Smooth muscle cell (in vitro differentiated cells): ENCODE measurements at regions not wholly inside any gene's neighbourhood (a gene's known extent, or its start where the extent isn't known, plus 50 kb on each side); places are given as distances from the start of the nearest gene placed in this dataset.

ENCODE experiments used
- DNase-seq: peaks from one replicate; lab custom pipeline; 2025; ENCODE audit not compliant: unreplicated experiment; lab: John Stamatoyannopoulos, UW
- H2AFZ ChIP-seq: fragments of 200-600 bp; sonication (generic); 2 replicates; pipeline ENCODE4 v1.6.0; 2016; ENCODE audit warnings: antibody characterized with exemption, low read depth, mild to moderate bottlenecking
- H3F3A ChIP-seq: fragments of 200-600 bp; sonication (generic); 2 replicates; pipeline ENCODE4 v1.6.0; 2017; ENCODE audit warnings: antibody characterized with exemption, low read depth
- H3K27ac ChIP-seq: fragments of 200-600 bp; sonication (generic); 2 replicates; pipeline ENCODE4 v1.5.1; 2016; ENCODE audit warnings: low read depth, mild to moderate bottlenecking
- H3K27me3 ChIP-seq: fragments of 200-600 bp; sonication (generic); 2 replicates; pipeline ENCODE4 v1.6.1; 2016; ENCODE audit warnings: low read depth, mild to moderate bottlenecking
- H3K36me3 ChIP-seq: fragments of 200-600 bp; sonication (generic); 2 replicates; pipeline ENCODE4 v1.5.1; 2016; ENCODE audit warnings: low read depth
- H3K4me1 ChIP-seq: fragments of 200-600 bp; sonication (generic); 2 replicates; pipeline ENCODE4 v1.5.1; 2016; ENCODE audit warnings: low read depth
- H3K4me2 ChIP-seq: fragments of 200-600 bp; sonication (generic); 2 replicates; pipeline ENCODE4 v1.6.0; 2016; ENCODE audit warnings: mild to moderate bottlenecking
- H3K4me3 ChIP-seq: fragments of 200-600 bp; sonication (generic); 2 replicates; pipeline ENCODE4 v1.5.1; 2016; ENCODE audit warnings: mild to moderate bottlenecking
- H3K79me2 ChIP-seq: fragments of 200-600 bp; sonication (generic); 2 replicates; pipeline ENCODE4 v1.6.0; 2016; ENCODE audit warnings: low read depth, mild to moderate bottlenecking
- H3K9ac ChIP-seq: fragments of 200-600 bp; sonication (generic); 2 replicates; pipeline ENCODE4 v1.6.0; 2016; ENCODE audit warnings: low read depth
- H3K9me3 ChIP-seq: fragments of 200-600 bp; sonication (generic); replicated peaks from 2 replicates; pipeline ENCODE4 v1.5.1; 2016; ENCODE audit warnings: low read depth
- H4K20me1 ChIP-seq: fragments of 200-600 bp; sonication (generic); 2 replicates; pipeline ENCODE4 v1.6.0; 2016; ENCODE audit warnings: low read depth
- CTCF ChIP-seq: fragments of 200-600 bp; sonication (generic); IDR thresholded peaks from 2 replicates; pipeline ENCODE4 v1.5.1; 2017; ENCODE audit warnings: borderline replicate concordance, mild to moderate bottlenecking, antibody characterized with exemption; ENCODE audit not compliant: insufficient read depth, poor library complexity, severe bottlenecking
- WGBS: methylation state at CpG from one replicate; pipeline ENCODE4 v1.1.7; 2016; ENCODE audit warnings: low lambda C conversion rate; 5-methylcytosine and 5-hydroxymethylcytosine counted together

DNA sequence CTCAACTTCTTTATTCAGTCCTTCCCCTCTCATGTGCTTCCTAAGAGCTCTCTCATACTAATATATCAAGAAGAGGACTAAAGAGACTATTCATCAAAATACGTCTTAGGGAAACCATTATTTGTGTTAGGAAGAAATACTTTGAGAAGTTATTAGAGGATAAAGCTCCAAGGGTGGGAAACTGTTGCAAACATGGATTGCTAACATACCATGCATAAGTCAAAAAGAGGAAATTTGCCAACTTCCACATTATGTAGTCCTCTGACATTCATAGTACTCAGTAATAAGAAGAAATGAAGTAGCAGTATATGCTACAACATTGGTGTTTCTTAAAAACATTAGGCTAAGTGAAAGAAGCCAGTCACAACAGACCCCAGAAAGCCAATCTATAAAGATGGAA lies 128.8 kb upstream of the CLEC14A start:
- Histone ChIP-seq H3K4me1 (peaks cover 19% of the 10 kb centered on the region), H3K27ac (no peak overlapping the region), H2AFZ (peak overlapping the region; percentile 7), H3K9me3 (no peaks in the 10 kb centered on the region), H3K36me3 (no peaks in the 10 kb centered on the region), H4K20me1 (no peaks in the 10 kb centered on the region), H3K27me3 (no peaks in the 10 kb centered on the region), H3K4me3 (no peak overlapping the region), H3F3A (peaks cover 5% of the 10 kb centered on the region), H3K4me2 (no peak overlapping the region), H3K79me2 (no peaks in the 10 kb centered on the region), H3K9ac (no peak overlapping the region)
- no peak for DNase-seq
- WGBS: 68% methylated on average over 1 of the region's 1 CpG
- no peak for TF ChIP-seq CTCF

GRCh38 chr14:38367922-38368321 lies 112.0 kb upstream of the CLEC14A start:
- Histone ChIP-seq H3K36me3 (no peaks in the 10 kb centered on the region), H3K27me3 (no peaks in the 10 kb centered on the region), H3K4me3 (no peak overlapping the region), H3K9me3 (no peaks in the 10 kb centered on the region), H3K79me2 (no peaks in the 10 kb centered on the region), H3F3A (no peaks in the 10 kb centered on the region), H4K20me1 (no peaks in the 10 kb centered on the region), H3K27ac (no peak overlapping the region), H3K9ac (no peak overlapping the region), H3K4me1 (no peaks in the 10 kb centered on the region), H3K4me2 (no peak overlapping the region), H2AFZ (no peak overlapping the region)
- no peak for DNase-seq
- 91% methylated on average over 4 of the region's 4 CpGs for WGBS
- TF ChIP-seq CTCF: no peak

DNA sequence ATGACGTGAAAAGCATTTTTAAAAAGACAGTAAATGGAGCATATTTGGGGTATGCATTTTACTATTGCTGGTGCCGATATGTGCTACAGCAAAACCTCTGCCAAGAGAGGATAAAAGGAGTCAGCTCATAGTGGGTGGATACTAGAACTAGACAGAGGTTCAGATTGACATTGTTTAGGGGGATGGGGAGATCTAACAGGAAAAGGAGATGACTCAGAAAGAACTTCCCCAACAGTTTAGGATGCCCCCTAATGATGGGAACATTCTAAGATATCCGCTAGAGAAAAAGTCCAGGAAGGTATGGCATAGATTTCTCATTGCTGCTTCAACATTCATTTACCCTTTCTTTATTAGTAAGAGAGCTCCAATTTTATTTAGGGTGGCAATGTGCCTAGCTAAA lies 110.5 kb upstream of the CLEC14A start:
- H3K4me2 ChIP-seq: no peak overlapping the region
- no peak overlapping the region for H3K9ac ChIP-seq
- no peak overlapping the region for H2AFZ ChIP-seq
- H3F3A ChIP-seq: no peaks in the 10 kb centered on the region
- no peaks in the 10 kb centered on the region for H3K79me2 ChIP-seq
- DNase-seq: no peak
- no peaks in the 10 kb centered on the region for H3K36me3 ChIP-seq
- no peak for TF ChIP-seq CTCF
- H3K27ac ChIP-seq: no peak overlapping the region
- H3K4me3 ChIP-seq: no peak overlapping the region
- H4K20me1 ChIP-seq: no peaks in the 10 kb centered on the region
- no peaks in the 10 kb centered on the region for H3K27me3 ChIP-seq
- H3K9me3 ChIP-seq: no peaks in the 10 kb centered on the region
- H3K4me1 ChIP-seq: no peaks in the 10 kb centered on the region
- WGBS: 66% methylated on average over 3 of the region's 3 CpGs

GRCh38 chr14:38363217-38363616 lies 107.3 kb upstream of the CLEC14A start:
- Histone ChIP-seq H3K4me3 (no peak overlapping the region), H3K4me1 (no peaks in the 10 kb centered on the region), H3K4me2 (no peak overlapping the region), H3K9ac (no peak overlapping the region), H3K27ac (no peak overlapping the region), H3K79me2 (no peaks in the 10 kb centered on the region), H3K9me3 (no peaks in the 10 kb centered on the region), H3K27me3 (no peaks in the 10 kb centered on the region), H2AFZ (no peak overlapping the region), H3K36me3 (no peaks in the 10 kb centered on the region), H4K20me1 (no peaks in the 10 kb centered on the region), H3F3A (no peaks in the 10 kb centered on the region)
- TF ChIP-seq CTCF: no peak
- WGBS: 89% methylated on average over 6 of the region's 6 CpGs
- DNase-seq: no peak
